ENCODE measurements at regions not wholly inside any gene's neighbourhood (a gene's known extent, or its start where the extent isn't known, plus 50 kb on each side); places are given as distances from the start of the nearest gene placed in this dataset.

GRCh38 chr6:9388596-9388995, 953.3 kb upstream of the SLC35B3 start:
- no peaks in the 10 kb centered on the region for H3K36me3 Mint-ChIP-seq
- H3K4me1 Mint-ChIP-seq, result no peaks in the 10 kb centered on the region
- no peak overlapping the region for H3K4me3 Mint-ChIP-seq
- H3K27me3 Mint-ChIP-seq, result no peaks in the 10 kb centered on the region
- H3K27ac Mint-ChIP-seq, result no peak overlapping the region
- peaks cover 4 to 6% (median 5%) of the 10 kb centered on the region in 3 donors for H3K9me3 Mint-ChIP-seq

GRCh38 chr6:9380568-9380967, 945.2 kb upstream of the SLC35B3 start:
- H3K4me1 Mint-ChIP-seq, result no peaks in the 10 kb centered on the region
- peaks cover 3 to 10% (median 9%) of the 10 kb centered on the region in 3 donors for H3K9me3 Mint-ChIP-seq
- H3K27me3 Mint-ChIP-seq, result no peaks in the 10 kb centered on the region
- no peak overlapping the region for H3K27ac Mint-ChIP-seq
- H3K4me3 Mint-ChIP-seq, result no peak overlapping the region
- no peaks in the 10 kb centered on the region for H3K36me3 Mint-ChIP-seq

GRCh38 chr6:9373308-9373707, 938.0 kb upstream of the SLC35B3 start:
- Mint-ChIP-seq H3K4me3 (no peak overlapping the region), H3K9me3 (peaks cover 0 to 6% (median 5%) of the 10 kb centered on the region in 3 donors), H3K27ac (no peak overlapping the region), H3K4me1 (no peaks in the 10 kb centered on the region), H3K36me3 (no peaks in the 10 kb centered on the region), H3K27me3 (no peaks in the 10 kb centered on the region)

- Mint-ChIP-seq H3K9me3 (peaks cover 0 to 7% (median 4%) of the 10 kb centered on the region in 3 donors), H3K27ac (no peak overlapping the region), H3K4me1 (no peaks in the 10 kb centered on the region), H3K27me3 (no peaks in the 10 kb centered on the region), H3K4me3 (no peak overlapping the region), H3K36me3 (no peaks in the 10 kb centered on the region)
Observed at GRCh38 chr6:9370480-9370879, 935.1 kb upstream of the SLC35B3 start.

- peaks cover 0 to 14% (median 5%) of the 10 kb centered on the region in 3 donors for H3K9me3 Mint-ChIP-seq
- no peaks in the 10 kb centered on the region for H3K4me1 Mint-ChIP-seq
- H3K36me3 Mint-ChIP-seq, result no peaks in the 10 kb centered on the region
- no peak overlapping the region for H3K27ac Mint-ChIP-seq
- H3K27me3 Mint-ChIP-seq, result no peaks in the 10 kb centered on the region
- H3K4me3 Mint-ChIP-seq, result no peak overlapping the region
Observed at GRCh38 chr6:9365378-9365777, 930.0 kb upstream of the SLC35B3 start.

GRCh38 chr6:9361749-9362148, 926.4 kb upstream of the SLC35B3 start:
- peaks cover 0 to 27% (median 0%) of the 10 kb centered on the region in 3 donors for H3K9me3 Mint-ChIP-seq
- no peaks in the 10 kb centered on the region for H3K4me1 Mint-ChIP-seq
- no peaks in the 10 kb centered on the region for H3K36me3 Mint-ChIP-seq
- H3K4me3 Mint-ChIP-seq, result no peak overlapping the region
- H3K27me3 Mint-ChIP-seq, result no peaks in the 10 kb centered on the region
- H3K27ac Mint-ChIP-seq, result peak overlapping the region in 1 of 3 donors; percentile 23

GRCh38 chr6:9360881-9361280, 925.5 kb upstream of the SLC35B3 start:
- Mint-ChIP-seq H3K4me3 (no peak overlapping the region), H3K27me3 (no peaks in the 10 kb centered on the region), H3K4me1 (no peaks in the 10 kb centered on the region), H3K36me3 (no peaks in the 10 kb centered on the region), H3K9me3 (peaks cover 0 to 24% (median 0%) of the 10 kb centered on the region in 3 donors), H3K27ac (no peak overlapping the region)

- Mint-ChIP-seq H3K4me3 (no peak overlapping the region), H3K36me3 (no peaks in the 10 kb centered on the region), H3K27ac (no peak overlapping the region), H3K4me1 (no peaks in the 10 kb centered on the region), H3K27me3 (no peaks in the 10 kb centered on the region), H3K9me3 (peaks cover 0 to 2% (median 0%) of the 10 kb centered on the region in 3 donors)
Observed at GRCh38 chr6:9347608-9348007, 912.3 kb upstream of the SLC35B3 start.

- no peaks in the 10 kb centered on the region for H3K27me3 Mint-ChIP-seq
- H3K27ac Mint-ChIP-seq, result no peak overlapping the region
- peaks cover 0 to 2% (median 0%) of the 10 kb centered on the region in 3 donors for H3K9me3 Mint-ChIP-seq
- H3K4me3 Mint-ChIP-seq, result no peak overlapping the region
- H3K36me3 Mint-ChIP-seq, result no peaks in the 10 kb centered on the region
- no peaks in the 10 kb centered on the region for H3K4me1 Mint-ChIP-seq
Observed at GRCh38 chr6:9346923-9347322, 911.6 kb upstream of the SLC35B3 start.

GRCh38 chr6:9335431-9335830, 900.1 kb upstream of the SLC35B3 start:
- no peaks in the 10 kb centered on the region for H3K27me3 Mint-ChIP-seq
- H3K9me3 Mint-ChIP-seq, result peaks cover 0 to 4% (median 4%) of the 10 kb centered on the region in 3 donors
- no peaks in the 10 kb centered on the region for H3K4me1 Mint-ChIP-seq
- H3K36me3 Mint-ChIP-seq, result peaks cover 2% of the 10 kb centered on the region
- no peak overlapping the region for H3K27ac Mint-ChIP-seq
- no peak overlapping the region for H3K4me3 Mint-ChIP-seq

GRCh38 chr6:9334979-9335378, 899.6 kb upstream of the SLC35B3 start:
- Mint-ChIP-seq H3K36me3 (peaks cover 2% of the 10 kb centered on the region), H3K9me3 (peaks cover 0 to 4% (median 4%) of the 10 kb centered on the region in 3 donors), H3K4me1 (no peaks in the 10 kb centered on the region), H3K4me3 (no peak overlapping the region), H3K27ac (no peak overlapping the region), H3K27me3 (no peaks in the 10 kb centered on the region)

GRCh38 chr6:9332241-9332780, 897.0 kb upstream of the SLC35B3 start:
- Mint-ChIP-seq H3K36me3 (peaks cover 2% of the 10 kb centered on the region), H3K4me1 (no peaks in the 10 kb centered on the region), H3K27ac (no peak overlapping the region), H3K4me3 (no peak overlapping the region), H3K27me3 (no peaks in the 10 kb centered on the region), H3K9me3 (peaks cover 0 to 9% (median 9%) of the 10 kb centered on the region in 3 donors)

- no peaks in the 10 kb centered on the region for H3K36me3 Mint-ChIP-seq
- no peaks in the 10 kb centered on the region for H3K27me3 Mint-ChIP-seq
- no peak overlapping the region for H3K4me3 Mint-ChIP-seq
- peaks cover 0 to 4% (median 2%) of the 10 kb centered on the region in 3 donors for H3K9me3 Mint-ChIP-seq
- H3K4me1 Mint-ChIP-seq, result no peaks in the 10 kb centered on the region
- no peak overlapping the region for H3K27ac Mint-ChIP-seq
Observed at GRCh38 chr6:9316831-9317230, 881.5 kb upstream of the SLC35B3 start.

GRCh38 chr6:9315966-9316650, 880.8 kb upstream of the SLC35B3 start:
- Mint-ChIP-seq H3K27ac (no peak overlapping the region), H3K27me3 (no peaks in the 10 kb centered on the region), H3K36me3 (no peaks in the 10 kb centered on the region), H3K4me1 (no peaks in the 10 kb centered on the region), H3K9me3 (peaks cover 0 to 2% (median under 1%) of the 10 kb centered on the region in 3 donors), H3K4me3 (no peak overlapping the region)

- Mint-ChIP-seq H3K4me3 (no peak overlapping the region), H3K36me3 (no peaks in the 10 kb centered on the region), H3K27ac (no peak overlapping the region), H3K27me3 (no peaks in the 10 kb centered on the region), H3K9me3 (no peaks in the 10 kb centered on the region), H3K4me1 (no peaks in the 10 kb centered on the region)
Observed at GRCh38 chr6:9308284-9308683, 872.9 kb upstream of the SLC35B3 start.

- no peaks in the 10 kb centered on the region for H3K4me1 Mint-ChIP-seq
Observed at GRCh38 chr6:9307786-9308185, 872.4 kb upstream of the SLC35B3 start.

More at GRCh38 chr6:9307786-9308185, 872.4 kb upstream of the SLC35B3 start:
- Mint-ChIP-seq H3K36me3 (no peaks in the 10 kb centered on the region), H3K27me3 (no peaks in the 10 kb centered on the region), H3K27ac (no peak overlapping the region), H3K4me3 (no peak overlapping the region), H3K9me3 (no peaks in the 10 kb centered on the region)
